ENCODE measurements at regions not wholly inside any gene's neighbourhood (a gene's known extent, or its start where the extent isn't known, plus 50 kb on each side); places are given as distances from the start of the nearest gene placed in this dataset.
"Not testable (repeated sequence)": the region's sequence is repeated elsewhere in the genome, so short reads cannot be mapped to it uniquely, and the experiment has no call there.

- Mint-ChIP-seq H3K4me1 (ENCODE audit: low read depth) (no peaks in the 10 kb centered on the region), H3K27me3 (ENCODE audit: low read depth) (no peaks in the 10 kb centered on the region), H3K9me3 (no peaks in the 10 kb centered on the region), H3K4me3 (no peak overlapping the region), H3K36me3 (ENCODE audit: insufficient read depth) (no peaks in the 10 kb centered on the region)
- no peak for DNase-seq
- no peak for ATAC-seq
Measured at GRCh38 chr2:138269765-138270164, 231.8 kb upstream of the SPOPL start.

DNA sequence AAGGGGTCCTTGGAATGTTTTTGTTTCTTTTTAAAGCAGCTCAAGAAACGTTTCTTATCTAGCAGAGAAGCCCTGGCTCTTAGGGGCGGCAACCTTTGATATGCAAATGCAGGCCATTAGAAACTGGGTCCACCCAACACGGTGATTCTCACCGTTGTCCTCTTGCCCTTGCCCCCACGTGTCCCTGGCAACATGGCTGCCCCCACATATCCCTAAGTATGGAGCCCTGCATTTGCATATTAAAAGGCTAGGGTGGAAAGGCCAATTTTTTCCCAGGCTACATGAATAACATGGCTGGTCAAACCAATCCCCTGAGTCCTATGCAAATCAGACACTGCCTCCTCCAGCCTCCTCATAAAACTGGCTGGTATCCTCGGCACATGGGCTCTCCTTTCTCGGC is 230.1 kb upstream of the SPOPL start:
- H3K4me3 Mint-ChIP-seq, result no peak overlapping the region
- H3K36me3 Mint-ChIP-seq (ENCODE audit: insufficient read depth), result no peaks in the 10 kb centered on the region
- ATAC-seq (no peak), DNase-seq (no peak)
- no peaks in the 10 kb centered on the region for H3K27me3 Mint-ChIP-seq (ENCODE audit: low read depth)
- no peaks in the 10 kb centered on the region for H3K9me3 Mint-ChIP-seq
- no peaks in the 10 kb centered on the region for H3K4me1 Mint-ChIP-seq (ENCODE audit: low read depth)

DNA sequence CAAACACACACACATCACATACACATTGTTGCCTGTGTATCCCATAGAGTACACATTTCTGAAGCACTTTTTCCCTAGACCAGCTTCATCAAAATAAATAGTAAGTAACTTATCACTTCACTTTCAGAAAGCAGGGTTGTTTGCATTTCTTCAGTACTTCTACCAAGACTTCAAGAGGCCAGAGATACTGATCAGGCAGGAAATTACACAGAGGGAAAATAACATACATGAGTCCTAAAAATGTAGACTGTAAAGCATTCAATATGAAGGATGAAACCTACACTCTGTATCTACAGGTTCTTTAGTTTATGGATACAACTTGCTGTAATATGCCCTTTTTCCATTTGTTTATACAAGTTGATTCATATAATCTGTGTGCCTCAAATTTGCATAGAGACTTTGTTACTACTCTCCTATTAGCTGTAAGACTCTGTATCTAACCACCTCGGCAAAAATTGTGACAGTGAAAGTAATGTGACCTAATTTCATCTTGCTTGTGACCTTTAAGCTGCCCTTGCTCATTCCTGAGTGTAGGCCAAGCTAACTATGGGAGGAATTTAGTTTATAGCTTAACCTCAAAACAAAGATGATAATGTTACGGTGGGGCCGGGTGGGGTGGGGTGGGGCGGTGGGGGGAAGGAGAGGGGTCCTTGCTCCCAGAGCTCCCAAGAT is 228.9 kb upstream of the SPOPL start:
- no peak overlapping the region for H3K4me3 Mint-ChIP-seq
- DNase-seq (no peak), ATAC-seq (no peak)
- H3K27me3 Mint-ChIP-seq (ENCODE audit: low read depth), result no peaks in the 10 kb centered on the region
- H3K9me3 Mint-ChIP-seq, result no peaks in the 10 kb centered on the region
- no peaks in the 10 kb centered on the region for H3K36me3 Mint-ChIP-seq (ENCODE audit: insufficient read depth)
- H3K4me1 Mint-ChIP-seq (ENCODE audit: low read depth), result no peaks in the 10 kb centered on the region

- H3K36me3 Mint-ChIP-seq (ENCODE audit: insufficient read depth); H3K4me3 Mint-ChIP-seq; H3K27me3 Mint-ChIP-seq (ENCODE audit: low read depth): not testable (repeated sequence)
Measured at GRCh38 chr2:138273280-138273679, 228.3 kb upstream of the SPOPL start.

DNA sequence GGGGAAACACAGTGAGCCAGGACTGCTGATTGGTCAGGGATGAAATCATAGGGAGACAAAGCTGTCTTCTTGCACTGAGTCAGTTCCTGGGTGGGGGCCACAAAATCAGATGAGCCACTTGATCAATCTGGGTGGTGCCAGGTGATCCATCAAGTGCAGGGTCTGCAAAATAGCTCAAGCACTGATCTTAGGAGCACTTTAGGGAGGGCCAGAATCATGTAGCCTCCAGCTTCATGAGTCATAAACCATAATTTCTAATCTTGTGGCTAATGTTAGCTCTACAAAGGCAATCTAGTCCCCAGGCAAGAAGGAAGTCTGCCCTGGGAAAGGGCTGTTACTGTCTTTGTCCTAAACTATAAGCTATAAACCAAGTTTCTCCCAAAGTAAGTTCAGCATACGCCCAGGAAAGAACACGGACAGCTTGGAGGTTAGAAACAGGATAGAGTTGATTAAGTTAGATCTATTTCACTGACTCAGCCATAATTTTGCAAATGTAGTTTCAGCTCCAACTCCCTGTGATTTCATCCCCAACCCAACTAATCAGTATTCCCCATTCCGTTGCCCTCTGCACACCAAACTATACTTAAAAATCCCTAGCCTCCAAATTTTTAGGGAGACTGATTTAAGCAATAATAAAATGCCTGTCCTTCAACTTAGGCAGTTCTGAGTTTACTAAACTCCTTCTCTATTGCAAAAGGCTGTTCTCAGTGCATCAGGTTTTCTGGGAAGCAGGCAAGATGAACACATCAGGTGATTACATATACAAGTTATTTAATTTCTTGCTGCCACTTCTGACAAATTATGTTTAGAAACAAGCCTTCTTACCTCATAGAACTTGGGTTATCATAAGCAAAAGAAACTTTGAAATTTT is 226.9 kb upstream of the SPOPL start:
- H3K27me3 Mint-ChIP-seq (ENCODE audit: low read depth), result no peaks in the 10 kb centered on the region

More at GRCh38 chr2:138273280-138273679, 228.3 kb upstream of the SPOPL start:
- DNase-seq; ATAC-seq; H3K9me3 Mint-ChIP-seq; H3K4me1 Mint-ChIP-seq (ENCODE audit: low read depth): not testable (repeated sequence)

GRCh38 chr2:138275292-138275690 is 226.3 kb upstream of the SPOPL start:
- Mint-ChIP-seq H3K4me3 (no peak overlapping the region), H3K36me3 (ENCODE audit: insufficient read depth) (no peaks in the 10 kb centered on the region), H3K27me3 (ENCODE audit: low read depth) (no peaks in the 10 kb centered on the region), H3K4me1 (ENCODE audit: low read depth) (no peaks in the 10 kb centered on the region), H3K9me3 (no peaks in the 10 kb centered on the region)
- DNase-seq (no peak), ATAC-seq (no peak)

More for the DNA sequence above, 226.9 kb upstream of the SPOPL start:
- no peaks in the 10 kb centered on the region for H3K4me1 Mint-ChIP-seq (ENCODE audit: low read depth)
- no peak overlapping the region for H3K4me3 Mint-ChIP-seq
- no peaks in the 10 kb centered on the region for H3K36me3 Mint-ChIP-seq (ENCODE audit: insufficient read depth)
- no peak for ATAC-seq
- no peak for DNase-seq
- no peaks in the 10 kb centered on the region for H3K9me3 Mint-ChIP-seq

GRCh38 chr2:138275881-138276280 is 225.7 kb upstream of the SPOPL start:
- ATAC-seq (no peak), DNase-seq (no peak)
- Mint-ChIP-seq H3K4me1 (ENCODE audit: low read depth) (no peaks in the 10 kb centered on the region), H3K9me3 (no peaks in the 10 kb centered on the region), H3K36me3 (ENCODE audit: insufficient read depth) (no peaks in the 10 kb centered on the region), H3K27me3 (ENCODE audit: low read depth) (no peaks in the 10 kb centered on the region), H3K4me3 (no peak overlapping the region)

DNA sequence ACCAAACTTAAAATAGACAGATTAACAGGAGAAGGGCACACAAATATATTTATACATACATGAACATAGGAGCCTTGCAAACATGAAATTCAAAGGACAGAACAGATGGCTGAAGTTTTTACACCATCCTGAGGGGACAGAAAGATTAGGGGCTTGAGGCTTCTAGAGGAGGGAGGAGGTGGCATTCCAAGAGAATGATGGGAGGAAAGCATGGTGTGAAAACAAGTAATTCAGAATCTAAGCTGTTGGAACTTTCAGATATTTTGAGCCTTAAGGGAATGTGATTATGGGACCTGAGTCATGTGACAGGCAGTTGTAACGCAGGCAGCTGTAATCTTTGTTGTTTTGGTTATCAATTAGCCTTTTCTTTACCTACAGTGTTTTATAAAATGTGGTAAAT is 225.2 kb upstream of the SPOPL start:
- no peaks in the 10 kb centered on the region for H3K4me1 Mint-ChIP-seq (ENCODE audit: low read depth)
- H3K4me3 Mint-ChIP-seq, result no peak overlapping the region
- H3K36me3 Mint-ChIP-seq (ENCODE audit: insufficient read depth), result no peaks in the 10 kb centered on the region
- ATAC-seq (no peak), DNase-seq (no peak)
- H3K27me3 Mint-ChIP-seq (ENCODE audit: low read depth), result no peaks in the 10 kb centered on the region
- no peaks in the 10 kb centered on the region for H3K9me3 Mint-ChIP-seq

DNA sequence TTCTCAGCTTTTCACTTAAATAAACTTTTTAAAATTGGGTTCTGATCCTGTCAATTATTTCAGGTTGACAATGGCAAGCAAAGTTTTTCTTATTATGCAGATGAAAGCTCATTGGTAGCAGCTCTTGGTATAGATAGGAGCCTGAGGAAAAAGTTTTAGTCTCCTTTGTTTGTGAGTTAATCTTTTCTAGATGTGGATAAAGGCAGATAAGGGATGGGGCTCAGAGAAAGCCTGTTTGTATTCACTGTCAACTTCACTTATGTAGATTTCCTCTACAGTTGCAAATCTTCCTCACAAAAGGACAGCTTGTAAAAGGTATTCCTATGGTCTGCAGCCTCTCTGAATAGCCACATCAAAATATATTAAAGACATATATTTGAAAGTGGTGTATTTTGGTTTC is 224.5 kb upstream of the SPOPL start:
- DNase-seq (no peak), ATAC-seq (no peak)
- H3K4me1 Mint-ChIP-seq (ENCODE audit: low read depth), result no peaks in the 10 kb centered on the region
- no peaks in the 10 kb centered on the region for H3K27me3 Mint-ChIP-seq (ENCODE audit: low read depth)
- no peaks in the 10 kb centered on the region for H3K9me3 Mint-ChIP-seq
- H3K4me3 Mint-ChIP-seq, result no peak overlapping the region
- H3K36me3 Mint-ChIP-seq (ENCODE audit: insufficient read depth), result no peaks in the 10 kb centered on the region

- Mint-ChIP-seq H3K4me1 (ENCODE audit: low read depth) (no peaks in the 10 kb centered on the region), H3K27me3 (ENCODE audit: low read depth) (no peaks in the 10 kb centered on the region)
Measured at GRCh38 chr2:138279871-138280270, 221.7 kb upstream of the SPOPL start.

GRCh38 chr2:138280999-138281695 is 220.4 kb upstream of the SPOPL start:
- Mint-ChIP-seq H3K27me3 (ENCODE audit: low read depth) (no peaks in the 10 kb centered on the region), H3K9me3 (peaks cover 12% of the 10 kb centered on the region), H3K4me1 (ENCODE audit: low read depth) (no peaks in the 10 kb centered on the region), H3K4me3 (no peak overlapping the region), H3K36me3 (ENCODE audit: insufficient read depth) (no peaks in the 10 kb centered on the region)
- ATAC-seq (no peak), DNase-seq (no peak)

More at GRCh38 chr2:138279871-138280270, 221.7 kb upstream of the SPOPL start:
- peaks cover 4% of the 10 kb centered on the region for H3K9me3 Mint-ChIP-seq
- no peak overlapping the region for H3K4me3 Mint-ChIP-seq
- H3K36me3 Mint-ChIP-seq (ENCODE audit: insufficient read depth), result no peaks in the 10 kb centered on the region
- DNase-seq (no peak), ATAC-seq (no peak)

DNA sequence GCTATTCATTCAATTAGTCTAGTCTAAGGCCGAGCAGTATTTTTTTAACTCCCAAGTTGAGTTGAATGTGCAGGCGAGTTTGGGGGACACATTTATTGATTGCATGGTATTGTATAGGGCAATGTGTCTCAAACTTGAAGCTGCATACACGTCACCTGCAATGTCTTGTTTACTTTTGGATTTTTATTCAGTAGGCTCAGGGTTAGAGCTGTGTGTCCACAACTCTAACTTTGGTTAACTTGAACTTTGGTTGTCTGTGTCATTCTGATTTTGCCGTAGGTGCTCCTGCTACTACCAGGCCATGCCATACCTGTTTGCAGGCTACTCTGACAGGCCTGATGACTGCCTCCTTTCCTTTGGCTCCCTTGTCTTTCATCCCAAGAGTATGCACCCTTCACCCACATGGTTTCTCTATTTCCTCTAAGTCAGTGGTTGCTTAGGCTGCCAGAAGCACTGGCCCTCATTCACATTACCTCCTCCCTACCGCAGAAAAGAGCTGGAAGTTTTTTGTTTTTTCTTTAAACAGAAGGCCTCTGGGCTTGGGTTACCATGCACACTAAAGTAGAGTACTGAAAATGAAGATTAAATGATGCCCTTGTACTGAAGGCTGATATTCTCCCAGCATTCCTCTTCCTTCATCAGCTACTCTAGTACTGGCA is 219.4 kb upstream of the SPOPL start:
- no peak for ATAC-seq
- no peaks in the 10 kb centered on the region for H3K27me3 Mint-ChIP-seq (ENCODE audit: low read depth)
- no peak overlapping the region for H3K4me3 Mint-ChIP-seq
- peaks cover 19% of the 10 kb centered on the region for H3K9me3 Mint-ChIP-seq
- no peaks in the 10 kb centered on the region for H3K4me1 Mint-ChIP-seq (ENCODE audit: low read depth)
- DNase-seq, result no peak
- H3K36me3 Mint-ChIP-seq (ENCODE audit: insufficient read depth), result no peaks in the 10 kb centered on the region

DNA sequence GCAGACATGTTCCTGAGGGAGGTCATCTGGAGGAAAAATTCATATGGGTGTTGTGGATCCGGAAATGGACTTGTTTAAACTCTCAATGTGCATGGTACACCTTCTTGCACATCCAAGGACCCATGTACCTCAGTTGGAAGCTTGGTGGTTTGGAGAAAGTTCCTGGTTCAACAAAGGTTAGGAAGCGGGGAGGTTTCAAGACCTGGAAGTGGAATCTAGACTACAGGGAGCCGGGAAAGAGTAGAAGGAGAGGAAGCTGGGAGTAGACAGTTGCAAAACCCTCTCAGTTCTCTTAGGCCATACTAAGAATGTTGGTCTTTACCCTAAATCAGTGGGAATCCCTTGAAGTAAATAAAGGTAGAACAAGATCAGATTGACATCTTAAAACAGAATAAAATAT is 209.8 kb upstream of the SPOPL start:
- Mint-ChIP-seq H3K36me3 (ENCODE audit: insufficient read depth) (no peaks in the 10 kb centered on the region), H3K4me3 (no peak overlapping the region)
- ATAC-seq, result no peak

GRCh38 chr2:138293045-138293444 is 208.5 kb upstream of the SPOPL start:
- Mint-ChIP-seq H3K4me3 (no peak overlapping the region), H3K36me3 (ENCODE audit: insufficient read depth) (no peaks in the 10 kb centered on the region), H3K27me3 (ENCODE audit: low read depth) (no peaks in the 10 kb centered on the region), H3K9me3 (peaks cover 6% of the 10 kb centered on the region), H3K4me1 (ENCODE audit: low read depth) (no peaks in the 10 kb centered on the region)
- ATAC-seq, result no peak
- DNase-seq, result no peak

More for the DNA sequence above, 209.8 kb upstream of the SPOPL start:
- no peak for DNase-seq
- no peaks in the 10 kb centered on the region for H3K27me3 Mint-ChIP-seq (ENCODE audit: low read depth)
- no peaks in the 10 kb centered on the region for H3K4me1 Mint-ChIP-seq (ENCODE audit: low read depth)
- H3K9me3 Mint-ChIP-seq, result peaks cover 11% of the 10 kb centered on the region

Data from activated T-cell treated with anti-CD3 and anti-CD28 coated beads, Interleukin-2, amount 50 U/mL, for 4 hours (primary cell).